ENCODE measurements at regions not wholly inside any gene's neighbourhood (a gene's known extent, or its start where the extent isn't known, plus 50 kb on each side); places are given as distances from the start of the nearest gene placed in this dataset.

GRCh38 chr14:38400751-38401150 lies 144.9 kb upstream of the CLEC14A start:
- ChIA-PET CTCF (no interaction called here), POLR2A (no interaction called here)
- no peak for DNase-seq (ENCODE audit: low read depth)
- TF ChIP-seq CTCF (IDR thresholded peaks at IDR 0.05; ENCODE audit: insufficient read depth, low read depth, low read length): no peak
- Histone ChIP-seq H3K36me3 (ENCODE audit: control insufficient read depth, insufficient read depth, low read length) (no peaks in the 10 kb centered on the region), H3K27me3 (ENCODE audit: control insufficient read depth, insufficient read depth, low read length) (no peaks in the 10 kb centered on the region), H3K4me3 (ENCODE audit: low read depth, low read length) (no peak overlapping the region)

- TF ChIP-seq CTCF (IDR thresholded peaks at IDR 0.05; ENCODE audit: insufficient read depth, low read depth, low read length): no peak
- no peak for DNase-seq (ENCODE audit: low read depth)
- CTCF ChIA-PET: no interaction called here
- Histone ChIP-seq H3K36me3 (ENCODE audit: control insufficient read depth, insufficient read depth, low read length) (no peaks in the 10 kb centered on the region), H3K27me3 (ENCODE audit: control insufficient read depth, insufficient read depth, low read length) (no peaks in the 10 kb centered on the region), H3K4me3 (ENCODE audit: low read depth, low read length) (no peak overlapping the region)
- POLR2A ChIA-PET: no interaction called here
These were observed 143.8 kb upstream of the CLEC14A start for GRCh38 chr14:38399652-38400051.

GRCh38 chr14:38394767-38395166 lies 138.9 kb upstream of the CLEC14A start:
- Histone ChIP-seq H3K27me3 (ENCODE audit: control insufficient read depth, insufficient read depth, low read length) (no peaks in the 10 kb centered on the region), H3K4me3 (ENCODE audit: low read depth, low read length) (no peak overlapping the region), H3K36me3 (ENCODE audit: control insufficient read depth, insufficient read depth, low read length) (no peaks in the 10 kb centered on the region)
- no peak for TF ChIP-seq CTCF (IDR thresholded peaks at IDR 0.05; ENCODE audit: insufficient read depth, low read depth, low read length)
- ChIA-PET POLR2A (no interaction called here), CTCF (no interaction called here)
- no peak for DNase-seq (ENCODE audit: low read depth)

GRCh38 chr14:38394064-38394463 lies 138.2 kb upstream of the CLEC14A start:
- no peak for DNase-seq (ENCODE audit: low read depth)
- ChIA-PET POLR2A (no interaction called here), CTCF (no interaction called here)
- Histone ChIP-seq H3K4me3 (ENCODE audit: low read depth, low read length) (no peak overlapping the region), H3K36me3 (ENCODE audit: control insufficient read depth, insufficient read depth, low read length) (no peaks in the 10 kb centered on the region), H3K27me3 (ENCODE audit: control insufficient read depth, insufficient read depth, low read length) (no peaks in the 10 kb centered on the region)
- no peak for TF ChIP-seq CTCF (IDR thresholded peaks at IDR 0.05; ENCODE audit: insufficient read depth, low read depth, low read length)

GRCh38 chr14:38391334-38391733 lies 135.4 kb upstream of the CLEC14A start:
- H3K4me3 ChIP-seq (ENCODE audit: low read depth, low read length): no peak overlapping the region
- ChIA-PET POLR2A (no interaction called here), CTCF (interaction anchor here (1.4 kb wide), 1 partner anchor 15 kb away, joined by 3 read pairs; no protein-coding TSS in a partner anchor)
- no peaks in the 10 kb centered on the region for H3K36me3 ChIP-seq (ENCODE audit: control insufficient read depth, insufficient read depth, low read length)
- no peak for TF ChIP-seq CTCF (IDR thresholded peaks at IDR 0.05; ENCODE audit: insufficient read depth, low read depth, low read length)
- peak; percentile 18 for DNase-seq (ENCODE audit: low read depth)
- no peaks in the 10 kb centered on the region for H3K27me3 ChIP-seq (ENCODE audit: control insufficient read depth, insufficient read depth, low read length)
